HepG2 (cell line): ENCODE measurements at regions not wholly inside any gene's neighbourhood (a gene's known extent, or its start where the extent isn't known, plus 50 kb on each side); places are given as distances from the start of the nearest gene placed in this dataset.

Source experiments
- ADNP ChIP-seq: sonication (generic); formaldehyde crosslinking; IDR thresholded peaks from 2 replicates; pipeline ENCODE4 v1.4.0; 2020; ENCODE audit warnings: missing genetic modification reagents
- ATAD3A ChIP-seq: sonication (generic); formaldehyde crosslinking; IDR thresholded peaks from 2 replicates; pipeline ENCODE4 v1.4.0; 2020; ENCODE audit warnings: missing genetic modification reagents
- ATRX ChIP-seq: sonication (generic); formaldehyde crosslinking; IDR thresholded peaks from 2 replicates; pipeline ENCODE4 v1.4.0; 2020; ENCODE audit warnings: missing genetic modification reagents, borderline replicate concordance
- CBX5 ChIP-seq: sonication (generic); formaldehyde crosslinking; IDR thresholded peaks from 2 replicates; pipeline ENCODE4 v1.4.0; 2020; ENCODE audit warnings: missing genetic modification reagents, borderline replicate concordance
- HDAC2 ChIP-seq: sonication (generic); formaldehyde crosslinking; IDR thresholded peaks from 2 replicates; pipeline ENCODE4 v1.4.0; 2020; ENCODE audit warnings: missing genetic modification reagents
- ISX ChIP-seq: sonication (generic); formaldehyde crosslinking; conservative IDR thresholded peaks from 2 replicates; pipeline ENCODE4 v1.5.0; 2020; ENCODE audit warnings: missing genetic modification reagents
- MED13 ChIP-seq: sonication (generic); formaldehyde crosslinking; IDR thresholded peaks from 2 replicates; pipeline ENCODE4 v1.5.0; 2020; ENCODE audit warnings: missing genetic modification reagents
- SMAD1 ChIP-seq: sonication (generic); formaldehyde crosslinking; IDR thresholded peaks from 2 replicates; pipeline ENCODE4 v1.4.0; 2020; ENCODE audit warnings: missing genetic modification reagents, low read depth, mild to moderate bottlenecking, borderline replicate concordance
- TEAD3 ChIP-seq: optimal IDR thresholded peaks from 2 replicates; pipeline ENCODE3; 2016; ENCODE audit warnings: borderline replicate concordance
- ZEB1 ChIP-seq: IDR thresholded peaks from 2 replicates; pipeline ENCODE4 v1.6.1; 2012; ENCODE audit warnings: mild to moderate bottlenecking, low read depth, inconsistent platforms; ENCODE audit not compliant: insufficient replicate concordance
- ZNF205 ChIP-seq: IDR thresholded peaks from 2 replicates; pipeline ENCODE4 v1.6.1; 2018; ENCODE audit warnings: missing biosample characterization, missing genetic modification reagents
- ZNF451 ChIP-seq: sonication (generic); formaldehyde crosslinking; IDR thresholded peaks from 2 replicates; pipeline ENCODE4 v1.5.0; 2020; ENCODE audit warnings: mild to moderate bottlenecking, missing genetic modification reagents
- ZNF512 ChIP-seq: sonication (generic); formaldehyde crosslinking; IDR thresholded peaks from 2 replicates; pipeline ENCODE4 v1.4.0; 2020; ENCODE audit warnings: mild to moderate bottlenecking, missing genetic modification reagents
- ZNF572 ChIP-seq: sonication (generic); formaldehyde crosslinking; IDR thresholded peaks from 2 replicates; pipeline ENCODE4 v1.5.1; 2020; ENCODE audit warnings: mild to moderate bottlenecking, missing genetic modification reagents
- ZNF605 ChIP-seq: sonication (generic); formaldehyde crosslinking; IDR thresholded peaks from 2 replicates; pipeline ENCODE4 v1.8.0; 2022; ENCODE audit warnings: mild to moderate bottlenecking, missing genetic modification reagents
- ZNF646 ChIP-seq: sonication (generic); formaldehyde crosslinking; IDR thresholded peaks from 2 replicates; pipeline ENCODE4 v1.9.0; 2021; ENCODE audit warnings: mild to moderate bottlenecking, missing genetic modification reagents
- ZNF672 ChIP-seq: sonication (generic); formaldehyde crosslinking; IDR thresholded peaks from 2 replicates; pipeline ENCODE4 v1.8.1; 2022; ENCODE audit warnings: missing genetic modification reagents
- ZNF674 ChIP-seq: sonication (generic); formaldehyde crosslinking; IDR thresholded peaks from 2 replicates; pipeline ENCODE4 v1.5.0; 2020; ENCODE audit warnings: low read depth, mild to moderate bottlenecking, missing genetic modification reagents
- ZNF678 ChIP-seq: sonication (generic); formaldehyde crosslinking; IDR thresholded peaks from 2 replicates; pipeline ENCODE4 v1.4.0; 2020; ENCODE audit warnings: mild to moderate bottlenecking, missing genetic modification reagents
- TF ChIP-seq, protein P1 (sequence below): IDR thresholded peaks from 2 replicates; pipeline ENCODE4 v1.6.1; 2012; ENCODE audit warnings: inconsistent platforms
- TF ChIP-seq, protein P2 (sequence below): sonication (generic); formaldehyde crosslinking; IDR thresholded peaks from 2 replicates; pipeline ENCODE4 v1.4.0; 2020; ENCODE audit warnings: missing genetic modification reagents

DNA sequence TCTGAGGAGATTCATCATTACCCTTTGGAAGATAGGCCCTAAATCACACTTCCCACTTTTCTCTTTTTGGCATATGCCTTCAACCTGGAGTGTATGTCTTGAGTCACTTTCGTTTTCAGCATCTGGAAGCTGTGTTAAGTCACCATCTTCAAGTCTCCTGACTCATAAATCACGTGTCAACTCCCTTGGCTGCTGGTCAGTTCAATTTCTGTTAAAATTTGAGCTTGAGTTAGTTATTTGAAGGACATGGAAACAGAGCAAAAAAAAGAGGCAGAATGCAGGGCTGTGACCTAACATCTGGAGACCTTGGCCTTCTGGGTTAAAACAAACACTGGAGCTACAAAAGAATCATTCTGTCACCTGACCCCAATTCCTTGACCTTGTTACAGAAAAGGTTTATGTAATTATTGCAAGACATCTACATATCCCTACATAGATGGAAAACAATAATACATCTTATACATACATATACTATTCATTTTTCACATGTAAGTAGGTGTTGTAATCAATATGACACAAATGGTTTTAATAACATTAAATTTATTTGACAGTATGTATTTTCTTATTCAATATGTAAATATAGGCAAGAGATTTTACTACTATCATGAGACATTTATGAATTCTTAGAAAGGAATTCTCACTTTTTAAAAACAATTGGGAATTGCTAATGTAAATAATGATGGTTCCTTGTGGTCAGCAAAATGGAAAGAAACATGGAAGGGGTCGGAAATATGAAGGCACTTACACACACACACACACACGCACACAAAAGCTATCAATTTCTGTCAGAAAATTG is 169.7 kb upstream of the PHYHIPL start (continued):
- no peak for TF ChIP-seq ISX
- TF ChIP-seq, protein P1, sequence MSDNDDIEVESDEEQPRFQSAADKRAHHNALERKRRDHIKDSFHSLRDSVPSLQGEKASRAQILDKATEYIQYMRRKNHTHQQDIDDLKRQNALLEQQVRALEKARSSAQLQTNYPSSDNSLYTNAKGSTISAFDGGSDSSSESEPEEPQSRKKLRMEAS, result 0 out of 2 replicates have a peak, but pooled peaks have one; percentile 23
- 0 out of 2 replicates have a peak, but pooled peaks have one; percentile 20 for TF ChIP-seq CBX5
- TF ChIP-seq ZEB1, result peak; percentile 39
- no peak for TF ChIP-seq ZNF512 (CRISPR knock-in tag)
- peak; percentile 62; the same call in 1 of the 2 replicates for TF ChIP-seq ZNF205 (CRISPR knock-in tag)
- TF ChIP-seq ZNF646, result 0 out of 2 replicates have a peak, but pooled peaks have one; percentile 4
- TF ChIP-seq HDAC2 (CRISPR knock-in tag), result peak; percentile 93
- TF ChIP-seq ADNP, result no peak
- no peak for TF ChIP-seq ZNF451
- no peak for TF ChIP-seq ZNF572 (CRISPR knock-in tag)
- TF ChIP-seq ZNF678 (CRISPR knock-in tag), result no peak
- peak; percentile 84 for TF ChIP-seq TEAD3 (CRISPR knock-in tag)
- 0 out of 2 replicates have a peak, but pooled peaks have one; percentile 30 for TF ChIP-seq ZNF605 (CRISPR knock-in tag)
- no peak for TF ChIP-seq SMAD1
- no peak for TF ChIP-seq ZNF672 (CRISPR knock-in tag)
- no peak for TF ChIP-seq ATRX (CRISPR knock-in tag)
- TF ChIP-seq ZNF674 (CRISPR knock-in tag), result no peak
- TF ChIP-seq ATAD3A, result no peak
- TF ChIP-seq MED13 (CRISPR knock-in tag), result peak; percentile 97
- TF ChIP-seq, protein P2, sequence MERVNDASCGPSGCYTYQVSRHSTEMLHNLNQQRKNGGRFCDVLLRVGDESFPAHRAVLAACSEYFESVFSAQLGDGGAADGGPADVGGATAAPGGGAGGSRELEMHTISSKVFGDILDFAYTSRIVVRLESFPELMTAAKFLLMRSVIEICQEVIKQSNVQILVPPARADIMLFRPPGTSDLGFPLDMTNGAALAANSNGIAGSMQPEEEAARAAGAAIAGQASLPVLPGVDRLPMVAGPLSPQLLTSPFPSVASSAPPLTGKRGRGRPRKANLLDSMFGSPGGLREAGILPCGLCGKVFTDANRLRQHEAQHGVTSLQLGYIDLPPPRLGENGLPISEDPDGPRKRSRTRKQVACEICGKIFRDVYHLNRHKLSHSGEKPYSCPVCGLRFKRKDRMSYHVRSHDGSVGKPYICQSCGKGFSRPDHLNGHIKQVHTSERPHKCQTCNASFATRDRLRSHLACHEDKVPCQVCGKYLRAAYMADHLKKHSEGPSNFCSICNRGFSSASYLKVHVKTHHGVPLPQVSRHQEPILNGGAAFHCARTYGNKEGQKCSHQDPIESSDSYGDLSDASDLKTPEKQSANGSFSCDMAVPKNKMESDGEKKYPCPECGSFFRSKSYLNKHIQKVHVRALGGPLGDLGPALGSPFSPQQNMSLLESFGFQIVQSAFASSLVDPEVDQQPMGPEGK, result peak; percentile 43; the same call in 1 of the 2 replicates
